ENCODE measurements at regions not wholly inside any gene's neighbourhood (a gene's known extent, or its start where the extent isn't known, plus 50 kb on each side); places are given as distances from the start of the nearest gene placed in this dataset.
"Not testable (repeated sequence)": the region's sequence is repeated elsewhere in the genome, so short reads cannot be mapped to it uniquely, and the experiment has no call there.

GRCh38 chr13:50485979-50486935 lies 357.2 kb downstream of the DLEU7 start:
- H3K4me3 ChIP-seq (ENCODE audit: low read length), result no peak overlapping the region
- no peak for TF ChIP-seq CTCF (conservative IDR thresholded peaks at IDR 0.05; ENCODE audit: low read depth, low read length)
- no peak for DNase-seq (ENCODE audit: low read depth)

GRCh38 chr13:50493683-50494082 lies 349.8 kb downstream of the DLEU7 start:
- no peak for DNase-seq (ENCODE audit: low read depth)
- TF ChIP-seq CTCF (conservative IDR thresholded peaks at IDR 0.05; ENCODE audit: low read depth, low read length), result no peak
- no peak overlapping the region for H3K4me3 ChIP-seq (ENCODE audit: low read length)

- no peak for DNase-seq (ENCODE audit: low read depth)
- no peak for TF ChIP-seq CTCF (conservative IDR thresholded peaks at IDR 0.05; ENCODE audit: low read depth, low read length)
- no peak overlapping the region for H3K4me3 ChIP-seq (ENCODE audit: low read length)
Measured at GRCh38 chr13:50494138-50494537, 349.4 kb downstream of the DLEU7 start.

- not testable (repeated sequence) for DNase-seq (ENCODE audit: low read depth); H3K4me3 ChIP-seq (ENCODE audit: low read length)
Measured at GRCh38 chr13:50503212-50503611, 340.3 kb downstream of the DLEU7 start.

- no peak for DNase-seq (ENCODE audit: low read depth)
- no peak for TF ChIP-seq CTCF (conservative IDR thresholded peaks at IDR 0.05; ENCODE audit: low read depth, low read length)
- no peak overlapping the region for H3K4me3 ChIP-seq (ENCODE audit: low read length)
Measured at GRCh38 chr13:50509167-50509566, 334.3 kb downstream of the DLEU7 start.

GRCh38 chr13:50509771-50510441 lies 333.6 kb downstream of the DLEU7 start:
- no peak overlapping the region for H3K4me3 ChIP-seq (ENCODE audit: low read length)
- no peak for TF ChIP-seq CTCF (conservative IDR thresholded peaks at IDR 0.05; ENCODE audit: low read depth, low read length)
- DNase-seq (ENCODE audit: low read depth), result no peak

- DNase-seq (ENCODE audit: low read depth); H3K4me3 ChIP-seq (ENCODE audit: low read length): not testable (repeated sequence)
Measured at GRCh38 chr13:50510885-50511545, 332.5 kb downstream of the DLEU7 start.
